ENCODE measurements at regions not wholly inside any gene's neighbourhood (a gene's known extent, or its start where the extent isn't known, plus 50 kb on each side); places are given as distances from the start of the nearest gene placed in this dataset.
A peak's percentile ranks its signal among the peaks of the same experiment; 100 is the strongest.

- no peak for TF ChIP-seq CTCF (IDR thresholded peaks at IDR 0.05; ENCODE audit: extremely low read depth, low read depth, low read length)
- H2AFZ ChIP-seq (ENCODE audit: low read length), result no peak overlapping the region
- H4K20me1 ChIP-seq (ENCODE audit: insufficient read depth, low read length), result no peaks in the 10 kb centered on the region
- no peaks in the 10 kb centered on the region for H3K79me2 ChIP-seq (ENCODE audit: insufficient read depth, low read length)
- H3K36me3 ChIP-seq (ENCODE audit: insufficient read depth, low read length), result no peaks in the 10 kb centered on the region
- no peak overlapping the region for H3K4me2 ChIP-seq (ENCODE audit: insufficient read depth, low read length)
- H3K9me3 ChIP-seq (ENCODE audit: low read depth, low read length), result no peaks in the 10 kb centered on the region
- no peak overlapping the region for H3K27ac ChIP-seq (ENCODE audit: low read depth, low read length)
- peaks cover 5% of the 10 kb centered on the region for H3K4me1 ChIP-seq (ENCODE audit: insufficient read depth, low read length)
- DNase-seq (ENCODE audit: insufficient read length, low spot score, missing footprints), result no peak
- no peak overlapping the region for H3K4me3 ChIP-seq (ENCODE audit: insufficient read depth, low read length)
- no peaks in the 10 kb centered on the region for H3K27me3 ChIP-seq (ENCODE audit: insufficient read depth, low read length)
Observed at GRCh38 chr16:64153718-64154117, 968.1 kb downstream of the CDH11 start.

GRCh38 chr16:64151990-64152767, 969.7 kb downstream of the CDH11 start:
- H4K20me1 ChIP-seq (ENCODE audit: insufficient read depth, low read length), result no peaks in the 10 kb centered on the region
- no peak overlapping the region for H3K4me2 ChIP-seq (ENCODE audit: insufficient read depth, low read length)
- no peak overlapping the region for H3K27ac ChIP-seq (ENCODE audit: low read depth, low read length)
- H3K79me2 ChIP-seq (ENCODE audit: insufficient read depth, low read length), result no peaks in the 10 kb centered on the region
- no peaks in the 10 kb centered on the region for H3K9me3 ChIP-seq (ENCODE audit: low read depth, low read length)
- no peak overlapping the region for H3K4me3 ChIP-seq (ENCODE audit: insufficient read depth, low read length)
- no peaks in the 10 kb centered on the region for H3K27me3 ChIP-seq (ENCODE audit: insufficient read depth, low read length)
- no peak overlapping the region for H2AFZ ChIP-seq (ENCODE audit: low read length)
- no peaks in the 10 kb centered on the region for H3K36me3 ChIP-seq (ENCODE audit: insufficient read depth, low read length)
- H3K4me1 ChIP-seq (ENCODE audit: insufficient read depth, low read length), result peaks cover 5% of the 10 kb centered on the region
- DNase-seq (ENCODE audit: insufficient read length, low spot score, missing footprints), result peak; percentile 5
- TF ChIP-seq CTCF (IDR thresholded peaks at IDR 0.05; ENCODE audit: extremely low read depth, low read depth, low read length), result no peak

GRCh38 chr16:64150193-64150592, 971.7 kb downstream of the CDH11 start:
- DNase-seq (ENCODE audit: insufficient read length, low spot score, missing footprints), result no peak
- Histone ChIP-seq H2AFZ (ENCODE audit: low read length) (no peak overlapping the region), H3K36me3 (ENCODE audit: insufficient read depth, low read length) (no peaks in the 10 kb centered on the region), H3K4me1 (ENCODE audit: insufficient read depth, low read length) (peaks cover 5% of the 10 kb centered on the region), H3K4me2 (ENCODE audit: insufficient read depth, low read length) (no peak overlapping the region), H3K79me2 (ENCODE audit: insufficient read depth, low read length) (no peaks in the 10 kb centered on the region), H3K4me3 (ENCODE audit: insufficient read depth, low read length) (no peak overlapping the region), H3K9me3 (ENCODE audit: low read depth, low read length) (no peaks in the 10 kb centered on the region), H3K27me3 (ENCODE audit: insufficient read depth, low read length) (no peaks in the 10 kb centered on the region), H3K27ac (ENCODE audit: low read depth, low read length) (no peak overlapping the region), H4K20me1 (ENCODE audit: insufficient read depth, low read length) (no peaks in the 10 kb centered on the region)
- TF ChIP-seq CTCF (IDR thresholded peaks at IDR 0.05; ENCODE audit: extremely low read depth, low read depth, low read length), result no peak

- Histone ChIP-seq H3K4me1 (ENCODE audit: insufficient read depth, low read length) (peaks cover 5% of the 10 kb centered on the region), H3K4me3 (ENCODE audit: insufficient read depth, low read length) (no peak overlapping the region), H3K4me2 (ENCODE audit: insufficient read depth, low read length) (no peak overlapping the region), H3K27me3 (ENCODE audit: insufficient read depth, low read length) (no peaks in the 10 kb centered on the region), H4K20me1 (ENCODE audit: insufficient read depth, low read length) (no peaks in the 10 kb centered on the region), H3K79me2 (ENCODE audit: insufficient read depth, low read length) (no peaks in the 10 kb centered on the region), H2AFZ (ENCODE audit: low read length) (no peak overlapping the region), H3K36me3 (ENCODE audit: insufficient read depth, low read length) (no peaks in the 10 kb centered on the region), H3K9me3 (ENCODE audit: low read depth, low read length) (no peaks in the 10 kb centered on the region), H3K27ac (ENCODE audit: low read depth, low read length) (no peak overlapping the region)
- DNase-seq (ENCODE audit: insufficient read length, low spot score, missing footprints), result no peak
- no peak for TF ChIP-seq CTCF (IDR thresholded peaks at IDR 0.05; ENCODE audit: extremely low read depth, low read depth, low read length)
Observed at GRCh38 chr16:64149756-64150155, 972.1 kb downstream of the CDH11 start.

Measured in osteoblast (primary cell).